ENCODE measurements at regions not wholly inside any gene's neighbourhood (a gene's known extent, or its start where the extent isn't known, plus 50 kb on each side); places are given as distances from the start of the nearest gene placed in this dataset.

- intact Hi-C loops (cut with DNase I; ENCODE audit: low total_unique reads) = no loop called here
- DNase-seq = no peak
- peaks cover 0 to 12% of the 10 kb centered on the region in 2 donors for H3K4me1 ChIP-seq
- no peaks in the 10 kb centered on the region for H3K36me3 ChIP-seq
- no peaks in the 10 kb centered on the region for H3K27me3 ChIP-seq
- H3K27ac ChIP-seq = no peak overlapping the region
- H3K9me3 ChIP-seq = no peaks in the 10 kb centered on the region
- no peak overlapping the region for H3K4me3 ChIP-seq
- TF ChIP-seq CTCF (IDR thresholded peaks at IDR 0.05) (no peak), POLR2A (IDR thresholded peaks at IDR 0.05) (no peak)
Observed at GRCh38 chr6:16987996-16988395, 113.9 kb upstream of the STMND1 start.

- peak overlapping the region; percentile 3 for H3K4me3 ChIP-seq
- intact Hi-C loops (cut with DNase I; ENCODE audit: low total_unique reads) = no loop called here
- no peaks in the 10 kb centered on the region for H3K9me3 ChIP-seq
- no peaks in the 10 kb centered on the region for H3K27me3 ChIP-seq
- TF ChIP-seq POLR2A (IDR thresholded peaks at IDR 0.05) (no peak), CTCF (IDR thresholded peaks at IDR 0.05) (no peak)
- H3K36me3 ChIP-seq = no peaks in the 10 kb centered on the region
- DNase-seq = peak; percentile 29 to 39
- H3K4me1 ChIP-seq = peaks cover 0 to 12% of the 10 kb centered on the region in 2 donors
- peak overlapping the region; percentile 62 to 85 for H3K27ac ChIP-seq
Observed at GRCh38 chr6:16985513-16986284, 116.2 kb upstream of the STMND1 start.

- no peaks in the 10 kb centered on the region for H3K27me3 ChIP-seq
- TF ChIP-seq CTCF (IDR thresholded peaks at IDR 0.05) = no peak
- TF ChIP-seq POLR2A (IDR thresholded peaks at IDR 0.05) = no peak
- H3K4me3 ChIP-seq = no peak overlapping the region
- no peaks in the 10 kb centered on the region for H3K36me3 ChIP-seq
- intact Hi-C loops (cut with DNase I; ENCODE audit: low total_unique reads) = no loop called here
- H3K9me3 ChIP-seq = no peaks in the 10 kb centered on the region
- DNase-seq = no peak
- no peak overlapping the region for H3K27ac ChIP-seq
- H3K4me1 ChIP-seq = peaks cover 0 to 12% of the 10 kb centered on the region in 2 donors
Observed at GRCh38 chr6:16982807-16983206, 119.0 kb upstream of the STMND1 start.

GRCh38 chr6:16979677-16980370, 122.0 kb upstream of the STMND1 start:
- H3K4me1 ChIP-seq = no peaks in the 10 kb centered on the region
- no peaks in the 10 kb centered on the region for H3K36me3 ChIP-seq
- DNase-seq = no peak
- no peak overlapping the region for H3K4me3 ChIP-seq
- no peak overlapping the region for H3K27ac ChIP-seq
- no peaks in the 10 kb centered on the region for H3K27me3 ChIP-seq
- no peak for TF ChIP-seq CTCF (IDR thresholded peaks at IDR 0.05)
- H3K9me3 ChIP-seq = no peaks in the 10 kb centered on the region
- intact Hi-C loops (cut with DNase I; ENCODE audit: low total_unique reads) = no loop called here

GRCh38 chr6:16978686-16979085, 123.2 kb upstream of the STMND1 start:
- Histone ChIP-seq H3K4me1 (no peaks in the 10 kb centered on the region), H3K4me3 (no peak overlapping the region), H3K27me3 (no peaks in the 10 kb centered on the region), H3K9me3 (no peaks in the 10 kb centered on the region), H3K27ac (no peak overlapping the region), H3K36me3 (no peaks in the 10 kb centered on the region)
- TF ChIP-seq CTCF (IDR thresholded peaks at IDR 0.05) (no peak), POLR2A (IDR thresholded peaks at IDR 0.05) (no peak)
- DNase-seq = no peak
- intact Hi-C loops (cut with DNase I; ENCODE audit: low total_unique reads) = no loop called here
